Epidermal melanocyte (primary cell): ENCODE measurements at regions not wholly inside any gene's neighbourhood (a gene's known extent, or its start where the extent isn't known, plus 50 kb on each side); places are given as distances from the start of the nearest gene placed in this dataset.
"Not testable (repeated sequence)": the region's sequence is repeated elsewhere in the genome, so short reads cannot be mapped to it uniquely, and the experiment has no call there.

Experiments used
- DNase-seq: peaks from one replicate; pipeline ENCODE4 v3.0.0; 2011; ENCODE audit warnings: low spot score; ENCODE audit not compliant: insufficient read length

DNA sequence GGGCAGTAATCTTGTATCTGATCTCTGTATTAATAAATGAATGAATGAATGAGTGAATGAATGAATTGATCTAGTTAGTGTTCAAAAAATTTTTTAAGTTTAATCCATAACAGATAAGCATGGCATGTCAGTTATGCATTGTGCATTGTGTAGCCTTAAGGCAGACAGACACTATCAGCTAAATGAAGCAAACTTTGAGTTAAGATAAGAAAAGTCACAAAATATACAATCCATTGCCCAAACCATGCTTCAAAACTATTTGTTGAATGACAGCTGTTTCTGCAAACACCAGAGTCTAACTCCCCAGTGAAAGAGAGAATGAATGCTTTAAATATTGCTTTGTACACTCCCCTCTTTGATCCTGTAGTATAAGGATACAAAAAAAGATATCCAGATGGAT, 314.3 kb upstream of the ETAA1 start:
- no peak for DNase-seq

DNA sequence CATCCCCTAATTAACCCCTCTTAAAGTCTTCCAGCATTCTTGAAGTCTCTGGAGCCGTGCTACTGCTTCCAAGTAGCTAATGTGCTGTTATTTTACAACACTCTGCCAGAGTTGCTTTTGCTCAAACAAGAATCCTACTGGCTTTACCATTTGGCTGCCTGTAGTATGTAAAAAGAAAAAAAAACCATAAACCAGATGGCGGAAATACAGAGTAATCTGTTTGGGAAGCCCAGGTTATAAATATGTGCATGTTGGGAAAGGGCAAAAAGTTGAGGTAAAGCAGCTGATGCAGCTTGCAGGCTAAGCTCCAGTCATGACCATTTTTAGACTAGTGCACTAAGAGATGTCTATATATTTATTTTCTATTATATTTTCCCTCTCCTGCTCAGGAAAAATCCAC, 313.2 kb upstream of the ETAA1 start:
- DNase-seq = no peak

DNA sequence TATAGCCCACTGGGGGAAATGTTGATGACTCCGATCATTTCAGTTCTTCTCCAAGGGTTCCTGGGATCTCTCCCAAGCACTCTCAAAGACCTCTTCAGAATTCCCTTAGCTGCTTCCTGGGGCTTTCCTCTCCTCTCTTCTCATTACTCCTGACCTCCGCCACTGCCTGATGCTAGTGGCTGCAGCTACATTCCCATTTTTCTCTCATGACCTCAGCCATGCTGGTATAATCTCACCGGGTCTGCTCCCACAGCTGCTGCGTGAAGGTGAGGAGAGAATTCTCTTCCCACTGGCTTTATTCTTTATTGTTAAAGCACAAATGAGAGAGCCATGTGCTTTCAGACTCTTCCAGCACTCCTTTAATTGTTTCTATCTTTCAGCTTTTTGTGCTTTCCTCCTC, 312.0 kb upstream of the ETAA1 start:
- no peak for DNase-seq

DNA sequence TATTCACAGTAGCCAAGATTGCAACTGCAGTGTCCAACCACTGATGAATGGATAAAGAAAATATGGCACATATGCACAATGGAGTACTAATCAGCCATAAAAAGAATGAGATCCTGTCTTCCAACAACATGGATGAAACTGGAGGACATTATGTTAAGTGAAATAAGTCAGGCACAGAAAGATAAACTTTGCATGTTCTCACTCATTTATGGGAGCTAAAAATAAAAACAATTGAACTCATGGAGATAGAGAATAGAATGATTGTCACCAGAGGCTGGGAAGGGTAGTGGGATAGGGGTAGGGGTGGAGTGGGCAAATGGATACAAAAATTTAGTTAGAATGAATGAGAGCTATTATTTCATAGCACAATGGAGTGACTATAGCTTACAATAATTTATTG, 305.5 kb upstream of the ETAA1 start:
- no peak for DNase-seq

DNA sequence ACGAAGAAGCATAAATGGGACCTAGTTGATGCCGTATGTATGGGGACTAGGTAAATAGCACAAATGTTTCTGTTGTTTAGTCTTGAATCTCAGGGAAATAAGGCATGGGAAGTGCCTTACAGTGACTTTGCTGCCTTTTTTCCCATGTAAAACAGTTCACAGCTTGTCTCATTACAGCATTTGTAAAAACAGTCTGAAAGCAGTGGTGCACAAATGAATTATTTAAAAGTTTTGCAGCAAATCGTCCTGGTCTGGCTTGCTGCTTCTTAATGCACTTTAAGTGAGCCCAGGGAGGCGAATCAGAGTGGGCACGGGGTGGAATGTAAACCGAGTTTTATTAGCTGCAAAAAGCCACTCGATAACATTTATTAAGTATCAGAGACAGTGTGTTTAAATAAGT, 302.0 kb upstream of the ETAA1 start:
- DNase-seq = no peak

DNA sequence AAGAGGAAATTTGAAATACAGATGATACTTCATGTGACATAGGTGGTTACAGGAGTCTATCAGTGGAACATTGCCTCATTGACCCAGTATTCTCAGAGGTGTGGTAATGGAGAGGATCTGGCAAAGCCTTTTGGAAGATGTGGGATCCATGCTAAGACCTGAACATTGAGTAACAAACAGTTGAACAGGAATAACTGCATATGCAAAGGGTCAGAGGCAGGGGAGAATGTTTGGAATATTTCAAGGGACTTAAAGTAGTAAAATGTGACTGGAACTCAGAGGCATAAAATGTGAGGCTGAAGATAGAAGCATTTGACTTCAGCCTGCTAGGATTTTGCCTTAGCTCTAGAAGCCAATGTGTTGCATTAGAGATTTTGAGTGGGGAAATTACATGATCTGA, 300.2 kb upstream of the ETAA1 start:
- no peak for DNase-seq

DNA sequence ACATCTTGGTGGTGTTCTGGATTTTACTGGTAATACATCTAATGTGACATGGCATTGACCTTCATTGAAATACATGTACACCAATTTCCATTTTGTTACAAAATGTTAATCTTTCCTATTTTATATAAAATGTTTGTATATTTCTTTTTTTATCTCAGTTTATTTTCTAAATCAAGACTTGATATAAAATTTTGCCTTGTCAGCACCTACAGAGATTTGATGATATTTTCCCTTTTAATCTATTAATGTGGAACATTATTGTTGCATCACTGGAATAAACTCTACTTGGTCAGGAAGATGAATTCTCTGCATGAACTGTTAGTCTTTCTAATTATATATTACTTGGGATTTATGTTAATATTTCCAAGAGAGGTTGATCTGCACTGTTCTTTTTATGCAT, 294.0 kb upstream of the ETAA1 start:
- no peak for DNase-seq

DNA sequence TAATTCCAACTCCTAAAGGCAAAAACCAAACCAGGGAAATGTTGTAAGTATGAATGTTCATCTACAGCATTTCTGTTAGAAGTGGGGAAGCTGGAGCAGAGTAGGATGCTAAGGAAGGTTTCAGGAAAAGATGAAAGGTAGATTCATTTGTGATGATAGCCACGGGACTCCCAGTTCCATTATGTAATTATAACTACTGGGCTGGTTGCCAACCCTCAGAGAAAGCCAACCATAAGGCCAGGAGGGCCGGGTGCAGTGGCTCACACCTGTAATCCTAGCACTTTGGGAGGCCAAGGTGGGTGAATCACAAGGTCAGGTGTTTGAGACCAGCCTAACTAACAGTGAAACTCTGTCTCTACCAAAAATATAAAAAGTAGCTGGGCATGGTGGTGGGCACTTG, 288.9 kb upstream of the ETAA1 start:
- no peak for DNase-seq

DNA sequence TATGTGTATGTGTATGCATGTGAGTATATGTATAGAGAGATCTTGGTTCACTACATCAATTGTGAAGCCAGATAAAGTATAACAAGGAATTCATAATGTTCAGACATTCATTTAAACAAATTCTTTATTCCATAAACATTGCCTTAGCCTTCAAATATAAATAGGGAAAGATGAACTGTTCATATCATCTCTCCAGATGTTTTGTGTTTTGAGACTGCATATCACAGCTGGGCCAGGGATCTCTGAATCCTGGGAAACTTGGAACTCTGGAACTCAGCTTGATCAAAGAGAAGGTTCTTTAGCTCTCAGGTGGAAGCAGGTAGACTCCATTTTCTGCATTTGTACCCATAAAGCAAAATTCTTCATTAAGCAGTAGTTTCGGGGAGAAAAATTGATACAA, 272.6 kb upstream of the ETAA1 start:
- no peak for DNase-seq

DNA sequence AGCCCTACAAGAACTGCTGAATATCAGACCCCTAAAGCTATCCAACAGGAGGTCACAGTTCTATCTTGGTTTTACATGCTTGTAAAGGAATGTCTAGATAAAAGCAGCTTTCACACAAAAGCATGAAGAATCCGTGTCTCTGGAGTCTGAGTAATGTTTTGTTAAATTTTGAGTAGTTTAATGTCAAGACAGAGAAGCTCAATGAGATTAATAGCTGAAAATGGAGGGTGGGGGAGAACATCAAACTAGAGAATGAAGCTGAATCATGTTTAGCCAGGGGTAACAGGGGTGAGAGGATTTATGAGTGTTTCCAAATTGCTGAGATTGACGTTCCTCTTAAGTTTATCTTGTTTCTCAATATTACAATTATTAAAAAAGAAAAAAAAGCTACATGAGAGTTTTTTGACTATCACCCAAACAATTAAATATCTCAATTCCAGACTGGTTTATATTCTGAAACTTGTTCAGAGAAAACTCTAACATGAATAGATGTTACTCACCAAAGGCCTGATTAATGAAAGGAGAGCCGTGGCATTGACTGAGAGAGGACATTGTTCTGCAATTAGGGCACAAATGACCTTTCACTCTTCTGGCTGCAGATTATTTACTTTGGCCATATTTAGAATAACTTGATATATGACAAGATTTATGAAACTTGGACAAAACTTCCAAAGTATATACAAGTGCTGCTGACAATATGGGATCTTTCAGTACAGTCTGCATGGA, 266.4 kb upstream of the ETAA1 start:
- no peak for DNase-seq

DNA sequence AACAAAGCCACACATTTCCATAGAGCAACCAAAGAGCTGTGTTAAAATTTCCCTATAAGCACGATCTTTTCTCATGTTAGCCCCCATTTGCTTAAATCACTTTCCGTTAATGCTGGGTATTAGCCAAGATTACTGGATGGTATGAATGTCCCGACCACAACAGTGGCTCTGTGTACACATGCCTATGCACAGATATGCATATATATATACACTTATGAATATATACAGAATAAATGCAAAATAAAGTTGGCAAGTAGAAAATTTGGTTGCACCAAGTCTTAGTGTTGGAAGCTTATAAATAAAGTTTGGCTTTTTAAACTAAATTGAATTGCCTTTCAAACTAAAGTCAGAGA, 265.9 kb upstream of the ETAA1 start:
- DNase-seq = no peak

DNA sequence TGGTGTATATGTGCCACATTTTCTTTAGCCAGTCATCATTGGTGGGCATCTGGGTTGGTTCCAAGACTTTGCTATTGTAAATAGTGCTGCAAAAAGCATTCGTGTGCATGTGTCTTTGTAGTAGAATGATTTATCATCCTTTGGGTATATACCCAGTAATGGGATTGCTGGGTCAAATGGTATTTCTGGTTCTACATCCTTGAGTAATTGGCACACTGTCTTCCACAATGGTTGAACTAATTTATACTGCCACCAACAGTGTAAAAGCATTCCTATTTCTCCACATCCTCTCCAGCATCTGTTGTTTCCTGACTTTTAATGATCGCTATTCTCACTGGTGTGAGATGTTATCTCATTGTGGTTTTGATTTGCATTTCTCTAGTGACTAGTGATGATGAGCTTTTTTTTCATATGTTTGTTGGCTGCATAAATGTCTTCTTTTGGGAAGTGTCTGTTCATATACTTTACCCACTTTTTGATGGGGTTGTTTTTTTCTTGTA, 264.6 kb upstream of the ETAA1 start:
- not testable (repeated sequence) for DNase-seq

DNA sequence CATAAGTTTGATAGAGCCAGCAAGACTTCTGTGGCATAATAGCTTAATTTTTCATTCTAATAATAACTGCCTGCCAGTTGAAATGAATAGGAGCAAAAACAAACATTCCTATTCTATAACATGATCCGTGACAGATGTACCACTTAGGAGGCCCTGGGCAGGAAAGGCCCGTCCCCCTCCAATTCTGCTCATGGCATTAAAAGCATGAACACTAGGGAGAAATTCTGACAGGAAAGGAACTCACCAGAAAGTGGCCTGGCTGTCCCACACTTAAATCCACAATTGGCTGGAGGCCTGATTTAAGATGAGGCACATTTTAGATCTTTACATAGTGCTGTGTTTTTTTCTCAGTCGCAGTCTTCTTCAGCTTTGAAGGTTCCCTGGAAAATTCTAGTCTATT, 261.9 kb upstream of the ETAA1 start:
- no peak for DNase-seq

DNA sequence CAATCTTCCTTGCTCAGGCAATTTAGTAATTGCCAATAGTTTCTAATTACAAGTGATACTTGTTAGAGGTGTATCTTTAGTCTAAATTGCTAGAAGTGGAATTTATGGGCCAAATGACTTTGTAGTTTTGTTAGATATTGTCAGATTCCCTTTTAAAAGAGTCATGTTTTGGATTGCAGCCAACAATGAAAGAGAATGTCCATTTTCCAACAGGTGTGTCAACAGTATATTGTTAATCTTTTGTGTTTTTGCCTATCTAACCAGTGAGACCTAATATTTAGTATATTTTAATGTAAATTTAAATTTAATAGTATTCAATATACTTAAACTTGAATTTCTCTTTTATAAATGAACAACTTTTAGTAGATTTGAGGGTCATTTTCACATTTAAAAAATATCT, 259.4 kb upstream of the ETAA1 start:
- no peak for DNase-seq

DNA sequence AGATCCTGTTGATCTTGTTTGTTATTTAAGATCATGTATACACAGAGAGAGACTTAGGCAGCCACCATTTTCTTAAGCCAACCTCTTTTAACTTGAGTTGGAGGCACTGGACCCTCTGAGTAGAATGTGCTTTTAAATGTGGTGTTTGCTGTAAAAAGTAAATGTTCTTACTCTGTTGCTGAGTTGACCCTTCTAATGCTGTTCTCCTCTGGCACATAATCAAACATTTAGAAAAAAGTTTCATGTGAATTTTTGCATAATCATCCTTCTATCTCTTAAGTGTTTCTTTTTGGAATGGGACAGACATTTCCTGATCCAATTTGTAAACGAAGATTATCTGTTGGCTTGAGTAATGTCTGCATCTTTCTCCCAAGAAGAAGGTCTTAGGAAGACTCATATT, 255.1 kb upstream of the ETAA1 start:
- DNase-seq = no peak

DNA sequence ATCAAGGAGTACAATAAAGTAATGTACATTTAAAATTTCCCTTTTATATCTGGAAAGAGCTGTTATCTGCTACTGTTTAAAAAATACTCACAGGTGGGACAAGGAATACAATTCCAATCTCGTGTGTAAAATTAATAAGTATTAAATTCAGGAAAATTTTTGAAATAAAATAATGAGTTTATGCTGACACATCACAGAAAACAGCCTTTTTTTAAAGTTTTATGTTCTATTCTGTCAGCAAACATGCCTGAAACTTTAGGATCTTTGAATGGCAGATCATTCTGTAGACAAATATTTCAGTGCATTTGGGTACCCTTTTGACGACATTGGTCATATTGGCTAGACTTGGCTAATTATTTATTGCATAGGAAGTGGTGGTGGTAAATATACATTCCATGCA, 254.4 kb upstream of the ETAA1 start:
- no peak for DNase-seq

DNA sequence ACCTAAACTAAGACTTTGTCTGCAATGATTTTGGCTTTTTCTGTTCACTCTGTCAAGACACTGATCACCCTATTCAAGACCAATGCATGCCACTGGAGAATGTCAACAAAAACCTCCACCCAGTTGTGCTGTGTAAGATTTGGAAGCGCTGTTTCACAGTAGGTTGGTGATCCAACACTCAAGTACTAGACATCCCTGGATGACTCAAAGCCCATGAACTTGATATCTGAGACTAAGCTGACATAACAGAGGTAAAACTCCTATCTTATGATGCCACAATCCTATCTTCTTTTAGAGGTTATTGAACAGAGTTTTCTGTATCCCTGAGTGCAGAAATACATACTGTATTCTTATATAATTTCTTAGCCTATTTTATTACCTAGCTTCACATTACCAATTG, 251.3 kb upstream of the ETAA1 start:
- no peak for DNase-seq

DNA sequence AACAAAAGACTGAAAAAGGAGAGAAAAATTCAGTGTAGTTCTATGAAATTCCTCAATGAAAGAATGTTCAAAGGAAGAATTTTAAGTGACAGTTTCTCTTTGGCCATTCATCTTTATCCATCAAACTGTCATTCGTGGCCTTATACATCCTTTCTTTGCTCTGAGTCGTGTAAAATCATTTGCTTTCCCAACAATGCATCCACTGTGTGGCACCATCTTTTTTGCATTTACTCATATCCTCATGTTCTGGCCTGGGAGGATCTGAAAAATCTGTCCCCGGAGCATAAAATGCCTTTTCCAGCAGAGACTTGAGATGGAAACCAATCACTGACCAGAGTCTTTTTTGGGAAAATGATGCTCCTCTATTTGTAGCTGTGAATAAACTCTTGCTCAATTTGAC, 240.3 kb upstream of the ETAA1 start:
- no peak for DNase-seq

DNA sequence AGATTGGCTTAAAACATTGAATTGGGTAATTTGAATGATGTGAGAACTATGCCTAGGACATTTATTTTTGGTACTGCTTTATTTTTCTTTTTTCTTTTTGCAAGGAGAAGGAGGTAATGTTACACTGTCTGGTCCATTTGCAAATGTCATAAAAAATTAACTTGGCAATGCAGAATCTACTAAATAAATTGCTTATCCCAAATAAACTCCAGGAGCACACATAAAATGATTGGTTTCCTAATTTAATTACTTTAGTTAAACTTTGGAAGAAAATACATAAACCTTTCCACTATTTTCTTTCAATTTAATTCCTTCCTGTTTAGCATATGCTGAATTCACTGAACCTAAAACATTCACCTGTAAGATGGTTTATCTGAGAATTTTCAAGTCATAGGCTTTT, 238.4 kb upstream of the ETAA1 start:
- no peak for DNase-seq

DNA sequence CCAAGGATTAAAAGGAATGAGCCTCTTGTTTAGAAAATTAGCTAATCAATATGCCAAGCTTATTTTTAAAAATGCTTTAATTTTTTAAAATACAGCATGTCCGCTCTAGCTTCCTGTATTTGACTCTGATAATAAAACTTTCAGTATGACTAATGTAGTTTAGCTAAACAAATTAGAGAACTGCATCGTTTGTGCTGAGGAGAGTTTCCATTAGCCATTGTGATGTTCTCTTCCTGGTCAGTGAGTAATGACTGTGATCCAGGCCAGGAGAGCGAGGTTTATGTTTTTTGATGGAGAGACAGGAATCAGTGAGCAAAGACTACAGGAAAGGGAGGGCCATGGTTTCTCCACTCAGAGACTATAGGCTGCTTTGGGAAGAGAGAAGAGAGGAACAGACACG, 237.2 kb upstream of the ETAA1 start:
- no peak for DNase-seq

DNA sequence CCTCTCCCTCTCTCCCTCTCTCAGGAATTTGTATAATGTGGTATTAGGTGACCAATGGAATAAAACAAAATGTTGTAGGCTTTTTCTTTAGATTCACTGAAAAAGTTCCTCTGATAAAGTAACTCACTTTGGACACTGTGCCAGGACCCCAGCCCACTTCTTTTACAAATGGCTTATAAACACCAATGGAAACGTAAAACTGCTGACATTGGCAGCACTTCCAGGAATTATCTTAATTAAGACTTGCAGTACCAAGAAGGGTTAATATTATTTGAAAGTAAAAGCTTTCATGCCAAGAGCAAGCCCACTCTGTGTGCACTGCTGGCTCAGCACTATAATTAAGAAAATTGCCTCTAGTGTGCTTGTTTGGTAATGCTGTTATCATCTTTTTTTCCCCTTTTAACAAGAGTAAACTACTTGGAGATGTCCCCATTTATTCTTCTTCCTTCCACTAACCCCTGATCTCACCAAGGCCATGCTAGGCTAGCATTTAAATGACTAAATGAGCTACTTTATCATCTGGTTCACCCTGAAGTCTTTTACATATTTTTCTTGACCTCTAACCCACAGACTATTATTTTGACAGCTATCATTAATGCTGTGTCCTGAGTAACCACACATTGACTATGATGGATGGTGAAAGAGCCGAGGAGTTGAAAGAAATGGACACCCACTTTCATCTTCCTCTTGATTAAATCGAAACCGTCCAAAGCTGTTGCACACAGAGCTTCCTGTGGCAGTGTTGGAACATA, 232.2 kb upstream of the ETAA1 start:
- DNase-seq = no peak

DNA sequence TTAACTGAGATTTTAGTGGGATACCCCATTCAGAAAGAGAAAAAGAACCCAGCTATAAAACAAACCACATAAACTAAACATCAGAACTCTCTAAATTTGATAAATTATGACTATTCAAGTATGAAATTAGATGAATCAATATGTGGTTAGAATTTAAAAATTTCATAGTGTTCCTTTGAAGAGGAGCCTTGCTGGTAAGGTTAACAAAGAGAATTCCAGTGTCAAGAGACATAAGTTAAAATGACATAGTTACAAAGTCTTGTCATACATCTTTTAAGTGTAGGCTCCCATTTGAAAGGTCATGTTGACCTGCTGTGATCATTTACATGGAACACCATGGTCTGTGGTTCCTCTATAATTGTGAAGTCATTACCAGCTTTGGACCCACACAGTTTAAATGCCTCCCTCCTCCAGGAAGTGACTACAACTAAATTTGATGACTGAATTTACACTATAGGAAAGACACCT, 231.6 kb upstream of the ETAA1 start:
- DNase-seq = no peak

DNA sequence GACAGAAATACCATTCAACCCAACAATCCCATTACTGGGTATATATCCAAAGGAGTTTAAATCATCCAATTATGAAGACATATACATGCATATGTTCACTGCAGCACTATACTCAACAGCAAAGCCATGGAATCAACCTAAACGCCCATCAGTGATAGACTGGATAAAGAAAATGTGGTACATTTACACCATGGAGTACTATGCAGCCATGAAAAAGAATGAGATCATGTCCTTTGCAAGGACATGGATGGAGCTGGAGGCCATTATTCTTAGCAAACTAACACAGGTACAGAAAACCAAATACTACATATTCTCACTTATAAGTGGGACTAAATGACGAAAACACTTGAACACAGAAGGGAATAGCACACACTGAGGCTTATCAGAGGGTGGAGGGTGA, 230.6 kb upstream of the ETAA1 start:
- DNase-seq = not testable (repeated sequence)
